ENCODE measurements at regions not wholly inside any gene's neighbourhood (a gene's known extent, or its start where the extent isn't known, plus 50 kb on each side); places are given as distances from the start of the nearest gene placed in this dataset.
A peak's percentile ranks its signal among the peaks of the same experiment; 100 is the strongest.

DNA sequence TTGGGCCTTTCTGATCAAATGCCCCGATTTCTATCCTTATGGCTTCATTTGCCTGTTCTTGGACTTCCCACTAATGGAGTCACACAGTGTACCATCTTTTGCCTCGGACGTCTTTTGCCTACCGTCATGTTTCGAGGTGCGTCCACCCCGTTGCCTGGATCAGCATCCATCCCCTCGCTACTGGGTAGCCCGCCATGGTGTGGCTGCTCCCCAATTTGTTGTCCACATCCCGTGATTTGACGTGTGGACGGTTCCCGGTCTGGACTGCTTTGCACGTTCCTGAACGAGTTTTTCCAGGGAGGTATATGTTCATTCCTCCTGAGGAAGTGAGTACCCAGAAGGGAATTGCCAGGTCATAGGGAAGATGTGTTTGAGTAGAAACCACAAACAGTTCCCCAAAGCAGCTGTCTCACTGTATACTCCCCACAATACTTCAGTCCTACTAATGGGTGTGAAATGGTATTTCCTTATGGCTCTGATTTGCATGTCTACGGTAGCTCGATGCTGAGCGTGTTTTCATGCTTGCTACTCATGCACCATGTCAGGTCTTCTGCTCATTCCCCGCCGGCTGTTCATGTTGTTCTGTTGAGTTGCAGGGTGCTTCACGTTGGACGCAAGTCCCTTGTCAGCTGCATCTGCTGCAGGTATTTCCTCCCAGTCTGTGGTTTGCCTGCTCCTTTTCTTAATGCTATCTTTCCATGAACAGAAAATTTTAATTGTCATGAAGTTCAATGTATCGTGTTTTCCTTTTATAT lies 86.8 kb upstream of the AFDN start:
- no peak overlapping the region for H3K27ac ChIP-seq
- no peaks in the 10 kb centered on the region for H3K27me3 ChIP-seq
- H3K9me3 ChIP-seq: no peaks in the 10 kb centered on the region
- no peak for DNase-seq
- WGBS, 2 donors: 95 to 96% methylated on average over 23 of the region's 23 CpGs
- TF ChIP-seq, protein P1, sequence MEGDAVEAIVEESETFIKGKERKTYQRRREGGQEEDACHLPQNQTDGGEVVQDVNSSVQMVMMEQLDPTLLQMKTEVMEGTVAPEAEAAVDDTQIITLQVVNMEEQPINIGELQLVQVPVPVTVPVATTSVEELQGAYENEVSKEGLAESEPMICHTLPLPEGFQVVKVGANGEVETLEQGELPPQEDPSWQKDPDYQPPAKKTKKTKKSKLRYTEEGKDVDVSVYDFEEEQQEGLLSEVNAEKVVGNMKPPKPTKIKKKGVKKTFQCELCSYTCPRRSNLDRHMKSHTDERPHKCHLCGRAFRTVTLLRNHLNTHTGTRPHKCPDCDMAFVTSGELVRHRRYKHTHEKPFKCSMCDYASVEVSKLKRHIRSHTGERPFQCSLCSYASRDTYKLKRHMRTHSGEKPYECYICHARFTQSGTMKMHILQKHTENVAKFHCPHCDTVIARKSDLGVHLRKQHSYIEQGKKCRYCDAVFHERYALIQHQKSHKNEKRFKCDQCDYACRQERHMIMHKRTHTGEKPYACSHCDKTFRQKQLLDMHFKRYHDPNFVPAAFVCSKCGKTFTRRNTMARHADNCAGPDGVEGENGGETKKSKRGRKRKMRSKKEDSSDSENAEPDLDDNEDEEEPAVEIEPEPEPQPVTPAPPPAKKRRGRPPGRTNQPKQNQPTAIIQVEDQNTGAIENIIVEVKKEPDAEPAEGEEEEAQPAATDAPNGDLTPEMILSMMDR (IDR thresholded peaks at IDR 0.05): no peak
- no peak for TF ChIP-seq POLR2A (IDR thresholded peaks at IDR 0.05)
- intact Hi-C loops (cut with DNase I; ENCODE audit: low total_unique reads): no loop called here
- no peaks in the 10 kb centered on the region for H3K36me3 ChIP-seq (ENCODE audit: low read depth, missing control alignments)
- H3K4me3 ChIP-seq: no peak overlapping the region
- H3K4me1 ChIP-seq: peaks cover 5% of the 10 kb centered on the region

- no peak for DNase-seq
- Histone ChIP-seq H3K27ac (no peak overlapping the region), H3K9me3 (no peaks in the 10 kb centered on the region), H3K27me3 (no peaks in the 10 kb centered on the region), H3K36me3 (ENCODE audit: low read depth, missing control alignments) (no peaks in the 10 kb centered on the region), H3K4me3 (no peak overlapping the region), H3K4me1 (peaks cover 6% of the 10 kb centered on the region)
- TF ChIP-seq, protein P1 (IDR thresholded peaks at IDR 0.05): no peak
- TF ChIP-seq POLR2A (IDR thresholded peaks at IDR 0.05): no peak
- intact Hi-C loops (cut with DNase I; ENCODE audit: low total_unique reads): no loop called here
These were observed 83.9 kb upstream of the AFDN start for GRCh38 chr6:167742719-167743303.

- TF ChIP-seq, protein P1 (IDR thresholded peaks at IDR 0.05): no peak
- no peak for TF ChIP-seq POLR2A (IDR thresholded peaks at IDR 0.05)
- Histone ChIP-seq H3K4me1 (peaks cover 6% of the 10 kb centered on the region), H3K4me3 (no peak overlapping the region), H3K27me3 (no peaks in the 10 kb centered on the region), H3K27ac (peak overlapping the region in 1 of 2 donors; percentile 61), H3K36me3 (ENCODE audit: low read depth, missing control alignments) (no peaks in the 10 kb centered on the region), H3K9me3 (no peaks in the 10 kb centered on the region)
- intact Hi-C loops (cut with DNase I; ENCODE audit: low total_unique reads): no loop called here
- 73 to 75% methylated on average over 15 to 16 of the region's 16 CpGs for WGBS, 2 donors
- no peak for DNase-seq
These were observed 81.7 kb upstream of the AFDN start for GRCh38 chr6:167744681-167745669.

- DNase-seq: peak; percentile 71
- Histone ChIP-seq H3K27me3 (no peaks in the 10 kb centered on the region), H3K36me3 (ENCODE audit: low read depth, missing control alignments) (no peaks in the 10 kb centered on the region), H3K9me3 (no peaks in the 10 kb centered on the region), H3K4me1 (peaks cover 12% of the 10 kb centered on the region), H3K4me3 (no peak overlapping the region), H3K27ac (peak overlapping the region; percentile 24 to 61)
- TF ChIP-seq POLR2A (IDR thresholded peaks at IDR 0.05): no peak
- TF ChIP-seq, protein P1 (IDR thresholded peaks at IDR 0.05): no peak
- intact Hi-C loops (cut with DNase I; ENCODE audit: low total_unique reads): no loop called here
- 61 to 64% methylated on average over 10 to 19 of the region's 19 CpGs for WGBS, 2 donors
These were observed 80.9 kb upstream of the AFDN start for GRCh38 chr6:167745670-167746389.
